Sigmoid colon (tissue), 3 donors: ENCODE measurements at regions not wholly inside any gene's neighbourhood (a gene's known extent, or its start where the extent isn't known, plus 50 kb on each side); places are given as distances from the start of the nearest gene placed in this dataset.

Experiments
- POLR2A ChIP-seq, 2 donors: fragments of 450-650 bp; IDR thresholded peaks; one replicate each; pipeline ENCODE4 v1.6.1; 2016; ENCODE audit warnings: antibody characterized with exemption in 2 of 2, mild to moderate bottlenecking in 2 of 2, moderate library complexity in 2 of 2
- TF ChIP-seq, protein P1 (sequence below), 4 experiments: fragments of 450-650 bp in 3 of 4; fragments of 200-600 bp in 1 of 4; IDR thresholded peaks; one replicate each; pipeline ENCODE4 v1.5.1; 2016 to 2019; ENCODE audit warnings: antibody characterized with exemption in 4 of 4, mild to moderate bottlenecking in 3 of 4, moderate library complexity in 2 of 4

- TF ChIP-seq, protein P1, sequence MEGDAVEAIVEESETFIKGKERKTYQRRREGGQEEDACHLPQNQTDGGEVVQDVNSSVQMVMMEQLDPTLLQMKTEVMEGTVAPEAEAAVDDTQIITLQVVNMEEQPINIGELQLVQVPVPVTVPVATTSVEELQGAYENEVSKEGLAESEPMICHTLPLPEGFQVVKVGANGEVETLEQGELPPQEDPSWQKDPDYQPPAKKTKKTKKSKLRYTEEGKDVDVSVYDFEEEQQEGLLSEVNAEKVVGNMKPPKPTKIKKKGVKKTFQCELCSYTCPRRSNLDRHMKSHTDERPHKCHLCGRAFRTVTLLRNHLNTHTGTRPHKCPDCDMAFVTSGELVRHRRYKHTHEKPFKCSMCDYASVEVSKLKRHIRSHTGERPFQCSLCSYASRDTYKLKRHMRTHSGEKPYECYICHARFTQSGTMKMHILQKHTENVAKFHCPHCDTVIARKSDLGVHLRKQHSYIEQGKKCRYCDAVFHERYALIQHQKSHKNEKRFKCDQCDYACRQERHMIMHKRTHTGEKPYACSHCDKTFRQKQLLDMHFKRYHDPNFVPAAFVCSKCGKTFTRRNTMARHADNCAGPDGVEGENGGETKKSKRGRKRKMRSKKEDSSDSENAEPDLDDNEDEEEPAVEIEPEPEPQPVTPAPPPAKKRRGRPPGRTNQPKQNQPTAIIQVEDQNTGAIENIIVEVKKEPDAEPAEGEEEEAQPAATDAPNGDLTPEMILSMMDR (IDR thresholded peaks at IDR 0.05) = no peak
- no peak for TF ChIP-seq POLR2A (IDR thresholded peaks at IDR 0.05)
These were observed 489.1 kb downstream of the PRDM9 start for GRCh38 chr5:23996525-23996924.
